Tongue (tissue), 1 donor: ENCODE measurements at regions not wholly inside any gene's neighbourhood (a gene's known extent, or its start where the extent isn't known, plus 50 kb on each side); places are given as distances from the start of the nearest gene placed in this dataset.
A peak's percentile ranks its signal among the peaks of the same experiment; 100 is the strongest.

Source experiments
- DNase-seq: peaks from one replicate; pipeline ENCODE4 v3.0.0-alpha.2; 2015

DNA sequence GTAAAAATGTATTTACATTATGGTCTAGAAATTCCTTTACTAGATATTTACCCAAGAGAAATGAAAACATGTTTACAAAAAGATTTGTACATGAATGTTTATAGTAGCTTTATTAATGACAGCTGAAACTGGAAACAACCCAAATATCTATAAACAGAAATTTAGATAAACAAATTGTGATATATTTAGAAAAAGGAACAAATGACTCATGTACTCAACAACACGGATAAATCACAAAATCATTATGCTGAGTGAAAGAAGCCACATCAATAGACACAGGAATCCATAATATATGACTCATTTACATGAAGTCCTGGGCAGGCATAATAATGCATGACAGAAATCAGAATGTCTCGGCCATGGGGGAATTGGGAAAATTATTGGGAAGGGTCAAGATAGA, 1020.2 kb downstream of the SQOR start:
- no peak for DNase-seq

DNA sequence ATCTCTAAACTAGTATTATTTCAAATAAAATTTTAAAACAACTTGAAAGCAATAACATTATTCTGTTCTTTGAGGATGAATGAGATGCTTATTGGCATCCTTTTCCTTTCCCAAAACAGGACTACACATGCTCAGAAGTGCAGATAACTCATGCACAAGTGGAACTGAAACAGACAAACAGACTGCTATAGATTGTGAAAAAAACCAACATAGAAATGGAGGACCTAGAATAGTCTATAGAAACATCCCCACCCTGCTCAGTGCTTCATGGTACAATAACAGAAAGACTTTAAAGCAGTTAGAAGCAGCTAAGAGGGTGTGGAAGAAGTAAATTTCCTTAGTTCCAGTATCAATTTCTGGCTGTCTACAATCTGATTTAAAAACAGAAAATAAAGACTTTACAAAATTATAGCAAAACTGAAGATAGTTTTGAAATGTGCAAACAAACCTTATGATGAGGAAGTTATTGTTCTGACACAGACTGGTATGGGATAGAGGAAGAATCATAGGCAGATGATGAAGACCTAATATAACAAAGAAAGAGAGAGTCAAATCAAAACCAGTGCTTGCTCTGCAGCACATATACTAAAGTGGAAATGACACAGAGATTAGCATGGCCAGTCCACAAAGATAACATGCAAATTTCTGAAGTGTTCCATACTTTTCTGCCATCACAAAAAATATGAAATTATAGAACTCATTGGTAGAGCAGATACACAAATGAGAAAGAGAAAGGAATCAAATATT, 1025.4 kb downstream of the SQOR start:
- no peak for DNase-seq

DNA sequence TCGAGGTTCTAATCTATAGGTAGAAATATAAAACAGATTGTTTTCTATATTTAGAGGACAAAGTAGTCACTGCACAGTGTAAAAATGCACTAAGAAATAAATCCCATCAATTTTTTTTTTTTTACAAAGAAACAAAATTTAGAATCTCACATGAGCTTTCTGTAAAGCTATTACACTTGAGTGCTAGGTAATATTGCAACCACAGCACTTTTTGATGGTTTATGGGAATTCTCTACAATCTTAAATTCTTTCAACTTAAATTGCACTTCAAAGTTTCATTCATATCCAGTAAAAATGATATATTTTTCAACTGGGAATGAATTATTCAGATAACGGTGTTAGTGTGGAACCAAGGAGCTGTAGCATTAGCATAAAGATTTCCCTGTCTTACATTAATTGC, 1035.4 kb downstream of the SQOR start:
- no peak for DNase-seq

DNA sequence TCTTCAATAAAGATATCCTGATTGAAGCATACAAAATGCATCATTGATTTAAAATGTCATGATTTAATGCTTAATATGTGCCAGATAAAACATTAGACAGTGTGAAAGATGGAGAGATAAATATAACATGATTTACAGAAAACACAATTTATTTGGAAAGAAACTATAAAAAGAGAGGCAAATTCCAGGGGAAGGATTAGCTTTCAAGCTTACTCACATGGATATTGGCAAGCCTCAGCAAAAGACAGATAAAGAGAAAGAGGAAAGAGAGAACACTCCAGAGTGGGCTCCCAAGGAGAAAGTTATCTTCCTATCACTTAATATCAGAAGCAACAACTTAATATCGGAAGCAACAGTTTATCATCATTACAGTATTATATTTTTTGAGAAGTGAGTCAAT, 1036.5 kb downstream of the SQOR start:
- DNase-seq: no peak

DNA sequence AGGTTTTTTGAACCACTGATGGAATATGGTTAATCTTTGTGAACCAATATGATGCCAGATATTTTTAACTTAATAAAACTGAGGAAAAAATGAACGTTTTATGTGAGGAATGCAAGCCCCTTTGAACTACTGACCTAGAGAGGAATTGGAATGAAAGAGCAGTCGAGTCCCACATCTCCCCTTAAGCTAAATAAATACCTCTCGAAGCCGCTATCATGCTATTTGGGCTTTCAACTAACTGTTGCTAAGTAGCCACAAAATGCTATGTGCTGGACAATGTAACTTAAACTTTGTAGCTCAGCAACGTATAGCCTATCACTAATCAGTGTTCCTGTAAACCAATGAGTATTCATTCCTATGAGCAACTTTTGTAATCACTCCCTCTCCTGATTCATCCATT, 1037.2 kb downstream of the SQOR start:
- no peak for DNase-seq

DNA sequence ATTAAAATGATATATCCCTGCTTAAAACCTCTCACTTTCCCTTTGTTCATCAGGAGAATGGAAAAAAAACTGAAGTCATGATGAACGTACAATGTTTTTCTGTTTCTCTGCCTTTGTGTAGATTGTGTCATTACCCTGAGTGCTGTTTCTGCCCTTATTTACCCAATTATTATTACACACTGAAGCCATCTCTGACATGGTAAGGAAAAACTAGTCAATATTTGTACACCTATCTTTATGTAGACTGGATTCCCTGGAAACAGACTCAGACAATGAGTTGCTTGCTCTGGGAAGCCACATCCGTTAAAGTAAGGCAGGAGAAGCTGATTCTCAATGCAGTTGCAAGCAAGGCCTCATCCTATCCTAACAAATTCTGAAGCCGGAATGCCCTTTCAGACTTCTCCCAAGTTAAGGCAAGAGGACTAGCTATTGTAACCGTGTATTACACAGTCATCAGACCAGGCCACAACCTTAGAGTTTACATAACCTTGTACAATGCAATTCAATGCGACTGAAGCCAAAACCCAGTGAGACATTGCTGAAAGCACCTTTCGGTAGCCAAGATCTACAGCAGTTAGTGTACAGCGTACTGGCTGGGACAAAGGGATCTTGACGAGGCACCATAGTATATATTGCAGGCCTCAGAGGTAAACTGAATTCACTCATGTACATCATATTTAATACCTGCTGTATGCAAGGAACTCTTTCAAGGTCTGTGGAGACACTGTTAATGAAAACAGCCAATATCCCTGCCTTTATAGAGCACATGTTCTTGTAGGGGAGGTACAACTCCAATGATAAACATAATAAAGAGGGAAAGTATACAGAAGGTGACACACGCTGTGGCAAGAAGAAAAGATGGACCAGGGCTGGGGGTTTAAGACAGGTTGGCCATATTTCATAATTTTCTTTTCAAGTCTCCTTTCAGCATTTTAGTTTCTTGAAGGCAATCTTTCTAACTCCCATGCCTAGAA, 1040.8 kb upstream of the SEMA6D start:
- DNase-seq: no peak

DNA sequence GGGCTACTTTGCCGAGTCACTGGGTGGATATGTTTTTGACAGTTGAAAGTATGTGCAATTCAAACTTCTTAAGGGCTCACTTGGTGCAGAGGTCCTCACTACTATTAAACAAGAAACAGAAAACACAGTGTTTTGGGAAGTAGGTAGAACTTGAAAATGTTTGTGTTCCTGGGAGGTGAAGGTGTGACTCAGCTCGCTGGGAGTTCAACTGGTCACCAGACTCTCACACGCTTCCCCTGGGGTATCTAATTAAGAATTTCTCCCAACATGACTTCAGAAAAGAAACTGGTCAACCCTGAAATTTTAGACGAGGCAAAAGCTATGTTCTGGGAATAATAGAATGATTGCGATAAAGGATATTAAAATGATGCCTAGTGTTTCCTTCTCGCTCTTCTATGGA, 1039.8 kb upstream of the SEMA6D start:
- no peak for DNase-seq

DNA sequence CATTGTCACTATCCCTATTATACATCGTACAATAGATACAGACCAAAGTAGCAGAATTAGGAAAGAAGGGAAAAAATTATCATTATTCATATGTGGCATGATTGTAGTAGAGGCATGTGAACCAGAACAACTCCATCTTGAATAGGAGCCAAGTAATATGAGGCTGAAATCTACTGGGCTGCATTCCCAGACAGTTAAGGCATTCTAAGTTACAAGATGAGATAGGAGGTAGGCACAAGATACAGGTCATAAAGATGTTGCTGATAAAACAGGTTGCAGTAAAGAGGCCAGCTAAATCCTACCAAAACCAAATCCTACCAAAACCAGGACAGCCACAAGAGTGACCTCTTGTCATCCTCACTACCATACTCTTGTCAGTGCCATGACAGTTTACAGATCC, 1035.4 kb upstream of the SEMA6D start:
- no peak for DNase-seq

DNA sequence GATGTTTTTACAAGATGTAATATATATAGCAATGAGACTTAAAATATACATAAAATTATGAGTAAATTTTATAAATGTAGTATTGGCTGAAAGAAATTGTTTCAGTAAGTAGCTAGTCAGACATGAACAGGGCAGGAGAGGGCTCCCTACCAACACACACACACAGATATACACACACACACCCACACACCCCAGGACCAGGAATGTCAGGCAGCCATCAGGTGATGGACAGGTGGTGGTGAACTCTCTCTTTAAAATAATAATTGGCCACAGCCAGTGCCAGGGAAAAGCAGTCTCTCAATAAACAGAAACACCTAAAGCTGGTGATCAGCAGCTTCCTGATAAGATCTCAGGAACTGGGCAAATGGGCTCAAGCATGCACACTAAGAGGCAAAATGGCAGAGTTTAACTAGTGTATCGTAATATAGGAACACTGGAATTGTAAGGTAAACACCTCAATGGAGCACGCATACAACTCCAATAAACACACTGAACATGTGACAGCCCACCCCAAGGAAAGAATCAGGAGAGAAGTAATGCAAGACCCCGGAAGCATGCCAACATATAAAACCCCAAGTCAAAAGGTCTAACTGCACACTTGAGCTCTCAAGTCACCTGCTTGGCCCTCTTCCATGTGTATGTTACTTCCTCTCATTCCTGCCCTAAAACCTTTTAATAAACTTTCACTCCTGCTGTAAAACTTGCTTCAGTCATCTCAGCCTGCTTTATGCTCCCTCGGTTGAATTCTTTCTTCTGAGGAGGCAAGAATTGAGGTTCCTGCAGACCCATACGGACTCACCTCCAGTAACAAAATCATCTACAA, 1034.1 kb upstream of the SEMA6D start:
- no peak for DNase-seq

DNA sequence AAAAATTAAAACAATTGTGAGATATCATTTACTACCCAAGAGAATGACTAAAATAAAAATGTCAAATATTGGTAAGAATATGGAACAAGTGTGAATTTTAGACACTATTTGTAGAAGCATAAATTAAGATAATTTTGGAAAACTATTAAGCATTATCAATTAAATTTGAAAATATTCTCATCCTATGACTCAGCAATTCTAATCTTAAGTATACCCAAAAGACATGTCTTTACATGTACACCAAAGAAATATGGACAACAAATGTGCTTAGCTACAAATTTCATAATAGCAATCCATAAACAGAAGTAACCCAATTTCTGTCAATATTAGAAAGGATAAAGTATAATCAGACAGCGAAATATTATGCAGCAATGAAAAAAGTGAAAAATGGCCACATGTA, 1032.2 kb upstream of the SEMA6D start:
- DNase-seq: no peak

DNA sequence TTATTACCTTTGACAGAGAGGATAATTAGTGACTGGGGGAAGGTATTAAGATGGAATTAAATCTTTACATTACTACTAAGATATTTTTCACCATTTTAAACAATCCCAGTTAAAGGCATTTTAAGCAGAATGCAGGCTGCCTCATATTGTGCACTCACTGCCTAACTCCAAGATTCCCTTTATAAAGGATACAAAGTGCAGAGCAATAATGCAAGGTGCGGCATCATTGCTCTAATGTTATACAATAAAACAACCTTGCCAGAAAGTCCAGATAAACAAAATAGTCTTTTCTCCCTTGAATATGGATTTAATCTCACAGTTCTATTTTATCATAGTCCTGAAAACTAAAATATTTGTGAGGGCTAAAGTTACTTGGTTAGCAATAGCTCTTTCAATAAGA, 1031.6 kb upstream of the SEMA6D start:
- DNase-seq: no peak

DNA sequence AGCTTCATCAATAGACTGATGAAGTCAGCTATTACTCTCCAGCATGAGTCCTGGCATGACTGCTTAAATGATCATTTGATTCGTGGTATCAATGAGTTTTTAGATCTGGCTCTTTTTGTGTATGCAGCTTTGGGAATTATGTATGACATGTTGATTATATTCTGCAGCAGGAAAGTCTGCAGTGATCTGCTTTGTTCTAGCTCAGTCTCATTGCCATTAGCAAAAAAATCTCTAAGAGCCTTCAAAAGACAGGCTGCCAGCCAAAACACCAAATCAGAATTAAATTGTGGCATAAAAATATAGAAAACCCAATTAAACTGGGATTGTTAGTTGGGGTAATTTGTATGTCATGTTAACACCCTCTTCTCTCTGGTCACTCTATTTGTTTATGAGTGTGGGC, 1021.0 kb upstream of the SEMA6D start:
- peak; percentile 24 for DNase-seq

DNA sequence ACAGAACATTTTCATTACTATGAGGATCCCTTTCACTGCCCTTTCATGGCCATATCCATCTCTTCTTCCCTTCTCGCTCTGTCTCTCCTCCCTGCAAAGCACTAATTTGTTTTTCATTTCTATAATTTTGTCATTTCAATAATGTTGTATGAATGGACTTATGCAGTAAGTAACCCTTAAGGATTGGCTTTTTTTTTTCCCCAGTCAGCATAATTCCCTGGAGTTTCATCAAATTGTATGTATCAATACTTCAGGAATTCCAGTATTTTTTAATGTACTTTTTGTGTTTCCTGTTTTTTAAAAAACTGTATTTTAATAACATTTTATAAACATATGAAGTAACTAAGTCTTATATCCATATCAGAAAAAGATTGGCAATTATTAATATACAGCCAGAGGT, 1016.0 kb upstream of the SEMA6D start:
- no peak for DNase-seq

DNA sequence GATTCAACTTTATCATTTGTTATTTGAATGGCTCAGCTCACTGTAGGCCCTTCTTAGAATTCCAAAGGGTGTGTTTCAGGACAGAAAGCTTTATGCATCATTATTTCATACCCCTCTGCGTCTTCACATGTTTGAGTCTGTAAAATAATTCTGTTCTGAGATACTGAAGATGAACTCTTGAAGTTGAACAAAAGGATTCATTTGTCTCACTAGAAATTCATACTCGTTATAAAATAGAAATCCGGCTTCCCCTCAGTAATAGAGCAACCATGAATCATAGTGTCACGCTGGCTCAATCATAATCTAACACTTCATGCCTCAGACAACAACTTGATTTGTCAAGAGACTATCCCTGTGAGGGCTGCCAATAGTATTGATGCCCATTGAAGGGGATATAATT, 1015.4 kb upstream of the SEMA6D start:
- no peak for DNase-seq

DNA sequence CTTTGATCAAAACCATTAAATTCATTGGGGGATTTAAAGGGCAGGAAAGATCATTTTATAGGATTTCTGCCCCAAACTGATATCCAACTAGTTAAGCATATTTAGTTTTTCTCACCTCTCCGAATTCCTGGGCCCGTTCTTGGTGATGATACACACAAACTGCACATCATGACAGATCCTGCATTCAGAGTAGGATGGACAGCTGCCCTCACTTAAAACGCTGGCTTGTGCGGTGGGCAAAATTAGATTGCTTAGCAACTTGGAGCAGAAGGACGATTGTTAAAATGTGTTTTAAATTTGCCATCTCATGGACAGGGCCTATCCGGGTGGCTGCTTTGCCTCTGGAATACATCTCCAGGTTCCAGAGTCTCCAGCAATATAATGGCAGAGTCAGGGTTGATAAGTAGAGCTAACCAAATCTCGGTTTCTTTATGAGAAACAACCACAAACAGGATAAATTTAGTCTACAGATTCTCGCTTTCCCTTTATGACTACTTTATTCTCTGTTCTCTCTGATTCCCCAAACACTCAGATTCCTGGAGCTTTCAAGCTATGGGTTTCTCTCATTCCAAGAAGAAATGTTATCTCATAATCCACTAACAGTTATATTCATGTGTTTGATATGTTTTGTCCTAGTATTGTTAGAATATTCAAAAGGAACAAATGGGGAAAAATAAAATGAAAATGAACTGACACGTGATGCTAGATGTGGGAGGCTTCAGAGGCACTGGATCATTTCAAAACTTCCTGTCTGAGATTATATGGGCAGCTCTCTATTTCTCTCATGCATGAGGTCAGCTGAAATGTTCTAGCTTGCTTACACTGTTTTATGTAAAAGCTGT, 1014.1 kb upstream of the SEMA6D start:
- DNase-seq: peak; percentile 49

DNA sequence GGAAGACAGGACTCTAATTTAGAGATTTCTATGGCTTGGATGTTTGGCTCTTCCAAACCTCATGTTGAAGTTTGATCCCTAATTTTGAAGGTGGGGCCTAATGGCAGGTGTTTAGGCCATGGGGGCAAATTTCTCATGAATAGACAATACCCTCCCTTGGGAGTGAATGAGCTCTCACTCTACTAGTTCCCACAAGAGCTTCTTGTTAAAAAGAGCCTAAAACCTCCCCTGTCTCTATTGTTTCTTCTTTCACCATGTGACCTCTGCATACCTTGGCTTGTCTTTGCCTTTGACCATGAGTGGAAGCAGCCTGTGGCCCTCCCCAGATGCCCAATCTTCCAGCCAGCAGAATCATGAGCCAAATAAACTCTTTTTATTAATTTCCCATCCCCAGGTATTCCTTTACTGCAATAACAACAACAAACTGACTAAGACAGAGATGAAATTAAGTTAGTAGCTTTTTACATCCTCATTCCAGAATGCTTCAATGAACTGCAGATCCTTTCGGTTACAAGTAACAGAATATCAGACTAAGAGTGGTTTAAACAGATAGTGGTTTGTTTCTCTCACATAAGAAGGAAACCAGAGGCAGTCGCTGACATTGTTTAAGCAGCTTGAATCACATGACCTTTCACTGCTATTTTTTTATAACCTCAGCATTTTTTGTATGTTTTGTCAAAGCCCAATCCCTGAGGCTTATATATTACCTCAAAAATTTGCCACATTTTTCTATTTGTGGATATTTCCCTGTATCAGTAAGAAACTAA, 1013.3 kb upstream of the SEMA6D start:
- DNase-seq: no peak

DNA sequence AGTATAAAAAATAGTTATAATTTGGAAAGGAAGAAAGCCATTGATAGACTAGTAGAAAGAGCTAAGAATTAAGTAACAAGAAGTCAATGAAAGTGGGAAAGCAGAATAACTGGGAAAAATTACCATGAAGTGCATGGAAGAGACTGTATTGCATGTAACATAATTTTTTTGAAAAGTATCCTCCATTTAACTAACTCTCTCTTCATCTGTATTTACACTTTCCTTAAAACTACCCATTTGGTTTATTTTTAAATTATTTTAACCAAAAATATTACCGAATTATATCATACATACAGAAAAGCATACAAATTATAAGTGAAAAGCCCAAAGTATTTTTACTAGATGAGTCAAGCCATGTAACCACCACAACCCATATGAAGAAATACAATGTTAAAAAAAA, 1009.9 kb upstream of the SEMA6D start:
- no peak for DNase-seq

DNA sequence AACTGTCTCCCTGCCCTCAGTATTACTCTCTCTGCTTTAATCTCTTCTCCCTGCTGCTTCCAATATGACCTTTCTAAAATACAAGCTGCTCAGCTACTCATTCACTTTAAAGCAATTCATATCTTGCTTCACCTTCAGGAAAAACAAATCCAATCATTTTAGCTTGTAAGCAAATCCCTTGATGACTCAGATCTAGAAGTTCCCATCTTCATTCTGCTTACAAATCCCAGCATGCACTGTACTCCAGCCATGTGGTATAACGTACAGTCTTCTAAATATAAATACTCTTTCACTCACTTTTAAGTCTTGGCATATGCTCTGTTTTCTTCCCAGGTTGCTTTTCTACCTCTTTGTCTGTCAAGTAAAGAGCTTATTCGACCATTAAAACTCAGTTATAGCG, 1009.1 kb upstream of the SEMA6D start:
- no peak for DNase-seq

DNA sequence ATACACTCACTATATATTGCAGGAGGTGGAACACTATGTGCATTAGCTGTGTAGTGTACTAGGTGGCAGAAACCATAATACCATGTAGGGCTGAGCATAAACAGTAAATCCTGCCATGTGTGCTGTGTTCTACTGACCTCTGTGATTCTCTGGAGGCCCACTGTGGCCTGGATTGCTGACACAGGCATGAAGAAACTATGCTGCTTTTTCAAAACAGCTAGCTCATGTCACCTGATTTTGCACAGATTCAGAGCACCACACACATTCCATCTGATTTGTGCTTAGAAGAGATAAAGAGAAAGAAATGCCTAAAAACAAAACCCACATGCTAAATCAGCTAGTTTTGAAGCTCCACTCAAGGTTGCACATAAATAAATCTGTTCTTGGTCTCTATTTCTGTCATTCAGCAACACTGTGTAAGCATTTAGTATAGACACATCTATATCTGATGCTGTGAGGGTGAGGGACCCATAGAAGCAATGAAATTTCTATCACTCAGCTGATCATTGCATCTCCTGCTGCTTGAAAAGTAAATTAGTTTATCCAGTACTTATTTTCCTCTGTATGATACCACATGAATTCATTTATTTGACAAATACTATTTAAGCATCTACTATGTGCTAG, 1007.7 kb upstream of the SEMA6D start:
- DNase-seq: no peak

DNA sequence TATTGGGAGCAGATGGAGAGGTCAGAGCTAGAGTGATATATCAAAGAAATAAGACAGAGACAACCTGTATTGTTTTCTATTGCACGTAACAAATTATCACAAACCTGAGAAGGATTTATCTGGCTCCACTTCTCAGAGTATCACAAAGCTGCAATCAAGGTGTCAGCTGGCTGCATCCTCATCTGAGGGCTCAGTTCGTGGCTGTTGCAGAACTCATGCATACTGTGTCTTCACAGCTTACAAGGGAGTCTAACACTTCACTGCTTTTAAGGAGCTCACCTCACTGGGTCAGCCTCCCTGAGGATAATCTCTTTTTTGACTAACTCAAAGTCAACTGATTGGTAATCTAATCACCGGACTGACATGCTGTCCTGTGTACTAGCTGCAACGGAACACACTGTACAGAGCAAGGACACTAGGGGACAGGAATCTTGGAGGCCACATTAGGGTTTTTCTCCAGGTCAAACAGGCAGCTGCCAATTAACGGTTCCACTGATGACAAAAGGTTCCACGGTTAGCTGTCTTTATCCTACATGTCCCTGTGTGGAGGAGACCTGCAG, 1006.8 kb upstream of the SEMA6D start:
- no peak for DNase-seq
